Spleen (tissue), 7 donors: ENCODE measurements at regions not wholly inside any gene's neighbourhood (a gene's known extent, or its start where the extent isn't known, plus 50 kb on each side); places are given as distances from the start of the nearest gene placed in this dataset.

Experiments used
- CTCF ChIP-seq, 11 experiments: fragments of 200-600 bp in 7 of 11; fragments of 450-650 bp in 4 of 11; sonication (generic) in 4 of 11; IDR thresholded peaks in 8 of 11; conservative IDR thresholded peaks in 3 of 11; 1 replicate in 7 of 11; 2 replicates in 4 of 11; pipeline versions ENCODE4 v1.4.0 to v1.8.0; 2016 to 2021; ENCODE audit warnings: antibody characterized with exemption in 11 of 11, inconsistent platforms in 4 of 11, mild to moderate bottlenecking in 1 of 11
- POLR2AphosphoS5 ChIP-seq, 3 donors: sonication (generic); formaldehyde crosslinking; IDR thresholded peaks; one replicate each; pipeline ENCODE4 v1.5.1; 2017; ENCODE audit warnings: antibody characterized with exemption in 3 of 3
- donor health status: DM: no; HTN: no; CAD: no; lungs with moderate emphysema.
- donor health status: DM: no; HTN: no; CAD: no.
- donor health status: DM: no; HTN: no; CAD: no.

- TF ChIP-seq POLR2AphosphoS5 (IDR thresholded peaks at IDR 0.05) = no peak
- TF ChIP-seq CTCF (IDR thresholded peaks at IDR 0.05 in 8 of 11, conservative IDR thresholded peaks at IDR 0.05 in 3 of 11) = no peak
These were observed 77.4 kb upstream of the ANKRD28 start for GRCh38 chr3:15875016-15875689.
